GM12872 (cell line): ENCODE measurements at regions not wholly inside any gene's neighbourhood (a gene's known extent, or its start where the extent isn't known, plus 50 kb on each side); places are given as distances from the start of the nearest gene placed in this dataset.

Experiments used
- TF ChIP-seq, protein P1 (sequence below): IDR thresholded peaks from 3 replicates; pipeline ENCODE4 v1.5.1; 2011; ENCODE audit warnings: low read depth, mild to moderate bottlenecking, low read length, moderate library complexity; ENCODE audit not compliant: insufficient read depth

DNA sequence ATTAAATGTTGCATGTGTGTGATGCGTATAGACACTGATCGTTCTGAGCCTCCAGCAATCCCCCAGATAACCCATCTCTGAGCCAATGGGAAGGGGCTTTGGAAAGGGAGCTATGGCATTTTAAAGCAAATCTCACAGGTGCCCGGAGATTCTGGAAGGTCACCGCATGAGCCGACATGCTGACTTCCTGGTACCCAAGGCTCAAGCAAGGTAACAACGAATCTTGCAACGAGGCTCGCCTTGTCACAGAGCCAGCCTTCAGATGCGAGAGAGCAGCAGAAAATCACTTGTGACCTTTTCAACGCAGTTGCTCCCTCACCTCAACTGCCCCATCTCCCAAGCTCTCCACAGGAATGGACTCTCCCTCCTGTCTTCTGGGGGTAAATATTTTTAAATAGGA is 154.8 kb upstream of the CDH5 start:
- TF ChIP-seq, protein P1, sequence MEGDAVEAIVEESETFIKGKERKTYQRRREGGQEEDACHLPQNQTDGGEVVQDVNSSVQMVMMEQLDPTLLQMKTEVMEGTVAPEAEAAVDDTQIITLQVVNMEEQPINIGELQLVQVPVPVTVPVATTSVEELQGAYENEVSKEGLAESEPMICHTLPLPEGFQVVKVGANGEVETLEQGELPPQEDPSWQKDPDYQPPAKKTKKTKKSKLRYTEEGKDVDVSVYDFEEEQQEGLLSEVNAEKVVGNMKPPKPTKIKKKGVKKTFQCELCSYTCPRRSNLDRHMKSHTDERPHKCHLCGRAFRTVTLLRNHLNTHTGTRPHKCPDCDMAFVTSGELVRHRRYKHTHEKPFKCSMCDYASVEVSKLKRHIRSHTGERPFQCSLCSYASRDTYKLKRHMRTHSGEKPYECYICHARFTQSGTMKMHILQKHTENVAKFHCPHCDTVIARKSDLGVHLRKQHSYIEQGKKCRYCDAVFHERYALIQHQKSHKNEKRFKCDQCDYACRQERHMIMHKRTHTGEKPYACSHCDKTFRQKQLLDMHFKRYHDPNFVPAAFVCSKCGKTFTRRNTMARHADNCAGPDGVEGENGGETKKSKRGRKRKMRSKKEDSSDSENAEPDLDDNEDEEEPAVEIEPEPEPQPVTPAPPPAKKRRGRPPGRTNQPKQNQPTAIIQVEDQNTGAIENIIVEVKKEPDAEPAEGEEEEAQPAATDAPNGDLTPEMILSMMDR, result no peak

DNA sequence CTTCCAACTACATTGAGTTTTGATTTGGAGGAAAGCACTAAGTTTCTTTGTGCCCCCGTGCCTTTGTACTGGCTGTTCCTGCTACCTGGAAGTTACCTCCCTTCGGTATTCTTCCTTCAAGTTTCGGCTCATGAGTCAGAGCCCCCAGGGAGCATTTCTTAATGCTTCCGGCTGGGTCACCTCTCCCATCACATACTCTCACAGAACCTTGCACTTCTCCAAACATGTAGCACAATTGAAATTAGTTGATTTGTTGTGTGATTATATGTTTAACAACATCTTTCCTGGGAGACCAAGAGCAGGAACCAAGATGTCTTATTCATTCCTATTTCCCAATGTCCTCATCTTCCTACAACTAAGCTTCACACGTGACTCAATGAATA is 158.6 kb upstream of the CDH5 start:
- TF ChIP-seq, protein P1, result no peak

DNA sequence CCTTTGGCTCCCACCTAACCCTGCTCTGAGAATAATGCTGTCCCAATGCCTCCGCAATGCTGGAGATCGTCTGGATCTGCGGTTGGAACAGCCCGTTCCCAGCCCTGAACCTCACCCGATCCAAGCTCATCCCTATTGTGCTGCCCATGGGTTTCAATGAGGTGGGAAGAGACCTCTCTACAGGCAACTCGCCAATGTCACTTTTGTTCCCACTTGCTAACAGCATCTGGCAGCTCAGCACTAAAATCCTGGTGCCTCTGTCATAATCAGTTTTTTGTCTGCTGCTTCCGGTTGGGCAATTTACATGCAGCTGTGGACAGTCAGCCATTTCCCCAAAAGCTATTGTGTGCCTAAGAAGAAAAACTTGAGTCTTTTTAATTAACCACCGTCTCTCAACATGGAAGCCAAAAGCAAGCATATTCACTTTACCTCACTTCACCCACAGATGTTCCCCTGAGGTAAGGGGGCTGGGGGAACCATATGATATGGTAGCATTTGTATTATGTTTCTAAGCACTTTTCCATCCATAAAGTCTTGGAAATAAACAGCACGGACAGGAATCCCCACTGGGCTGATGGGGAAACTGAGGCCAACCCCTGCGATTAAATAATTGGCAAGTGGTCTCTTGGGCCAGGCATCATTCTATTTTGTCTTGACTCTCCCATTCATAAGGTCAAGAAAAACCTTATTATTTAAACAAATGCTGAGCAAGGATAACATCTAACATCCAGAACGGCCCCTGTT is 159.2 kb upstream of the CDH5 start:
- TF ChIP-seq, protein P1, result no peak

DNA sequence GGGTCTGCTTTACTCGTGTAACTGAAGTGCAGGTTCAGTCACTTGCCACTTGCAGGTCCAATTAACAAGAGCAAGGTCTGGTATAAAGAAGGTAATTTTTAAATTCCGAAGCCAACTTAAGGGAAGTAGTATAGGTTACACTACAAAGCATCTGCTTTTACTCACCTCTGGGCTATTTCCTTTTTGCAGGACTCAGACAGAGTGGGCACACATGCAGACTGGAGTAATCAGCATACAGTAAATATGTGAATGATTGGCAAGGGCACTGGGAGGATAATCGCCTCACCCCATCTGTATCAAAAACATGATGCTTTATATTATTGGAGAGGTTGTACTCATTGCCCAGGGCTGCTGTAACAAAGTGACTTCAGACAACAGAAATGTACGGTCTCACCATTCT is 160.1 kb upstream of the CDH5 start:
- TF ChIP-seq, protein P1, result no peak

DNA sequence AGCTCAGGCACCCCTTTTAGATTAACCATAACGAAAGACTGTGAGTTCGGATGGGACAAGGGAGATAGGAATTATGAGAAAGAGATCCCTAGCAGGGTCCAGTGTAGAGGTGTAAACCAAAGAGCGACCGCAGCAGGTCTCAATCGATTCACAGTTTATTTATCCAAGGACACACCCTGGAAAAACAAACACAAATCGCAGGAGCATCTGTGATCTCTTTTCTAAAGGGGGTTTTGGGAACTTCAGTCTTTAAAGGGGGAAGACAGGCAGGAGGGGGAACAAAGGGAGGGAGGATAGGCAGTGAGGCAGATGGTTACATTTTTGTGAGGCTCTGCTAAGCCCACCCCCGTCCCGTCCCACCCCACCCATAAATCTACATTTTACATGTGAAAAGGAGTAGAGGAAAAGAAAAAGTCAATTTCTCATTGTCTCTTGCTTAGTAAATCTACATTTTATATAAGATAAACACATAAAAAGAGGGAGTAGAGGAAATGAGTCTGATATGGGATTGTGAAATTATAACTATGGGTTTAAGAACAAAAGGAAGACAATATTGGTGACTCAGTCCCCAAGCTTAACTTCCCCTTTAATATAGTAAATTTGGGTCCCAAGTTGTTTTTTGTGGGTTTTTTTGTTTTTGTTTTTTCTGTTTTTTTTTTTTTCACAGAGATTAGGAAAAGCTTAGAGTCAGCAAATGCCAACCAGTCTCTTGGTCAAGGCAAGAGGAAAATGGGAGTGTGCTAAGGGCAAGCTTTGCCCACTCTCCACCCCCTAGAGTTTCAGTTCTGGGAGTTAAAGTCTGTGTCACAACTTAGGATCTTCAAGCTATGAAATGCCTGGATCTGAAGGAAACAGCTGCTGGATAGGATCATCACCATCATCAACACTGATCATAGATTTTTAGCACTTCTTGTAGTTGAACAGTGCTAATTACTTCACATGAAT is 160.9 kb upstream of the CDH5 start:
- TF ChIP-seq, protein P1, result no peak

DNA sequence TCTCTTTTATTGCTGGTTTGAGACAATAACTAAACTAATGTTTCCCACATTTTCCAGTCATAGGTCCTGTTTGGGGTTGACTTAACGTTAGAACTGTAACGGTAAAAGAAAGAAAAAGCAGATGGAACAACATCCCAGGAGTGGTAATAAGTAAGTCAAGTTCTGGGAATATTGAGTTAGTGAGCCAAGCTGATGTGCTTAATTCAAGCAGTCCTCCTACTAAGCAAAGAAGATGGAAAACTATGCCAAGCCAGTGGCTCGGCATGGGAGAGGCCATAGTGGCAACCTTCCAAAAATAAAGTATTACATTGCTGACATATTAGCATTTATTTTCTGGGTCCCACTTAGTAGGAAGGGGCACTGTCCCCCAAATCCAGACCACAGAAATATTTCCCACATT is 161.7 kb upstream of the CDH5 start:
- TF ChIP-seq, protein P1, result no peak

DNA sequence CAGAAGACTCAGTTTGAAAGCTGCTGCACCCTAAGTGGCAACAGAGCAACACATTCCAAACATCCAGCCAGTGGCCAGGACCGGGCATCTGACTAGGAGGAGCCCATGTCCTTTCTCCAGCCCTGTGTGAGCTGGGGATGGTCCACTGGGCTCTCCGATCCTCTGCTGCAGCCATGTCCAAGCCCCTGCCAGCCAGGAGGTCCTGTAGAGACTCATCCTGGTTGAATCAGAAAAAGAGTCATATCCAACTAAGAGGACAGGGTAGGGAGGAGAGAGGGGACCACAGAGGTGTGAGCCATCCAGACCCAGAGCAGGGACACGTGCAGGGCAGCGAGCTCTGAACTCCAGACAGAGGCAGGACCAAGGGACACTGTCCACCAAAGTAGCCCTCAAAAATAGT is 163.0 kb upstream of the CDH5 start:
- TF ChIP-seq, protein P1, result no peak
